Osteocyte (in vitro differentiated cells): ENCODE measurements at regions not wholly inside any gene's neighbourhood (a gene's known extent, or its start where the extent isn't known, plus 50 kb on each side); places are given as distances from the start of the nearest gene placed in this dataset.

Source experiments
- DNase-seq: peaks from one replicate; pipeline ENCODE4 v3.0.0; 2021; ENCODE audit warnings: mixed read lengths; ENCODE audit not compliant: unreplicated experiment; ENCODE audit errors: extremely low spot score
- H3K27ac Mint-ChIP-seq: one replicate; pipeline ENCODE4 v1.8.0; 2021; ENCODE audit warnings: mild to moderate bottlenecking, mixed read lengths; ENCODE audit not compliant: unreplicated experiment
- H3K27me3 Mint-ChIP-seq: one replicate; pipeline ENCODE4 v1.8.0; 2021; ENCODE audit warnings: mixed read lengths; ENCODE audit not compliant: unreplicated experiment
- H3K36me3 Mint-ChIP-seq: one replicate; pipeline ENCODE4 v1.8.0; 2021; ENCODE audit warnings: mixed read lengths; ENCODE audit not compliant: unreplicated experiment
- H3K4me1 Mint-ChIP-seq: one replicate; pipeline ENCODE4 v1.8.0; 2021; ENCODE audit warnings: mixed read lengths; ENCODE audit not compliant: unreplicated experiment
- H3K4me3 Mint-ChIP-seq: one replicate; pipeline ENCODE4 v1.8.0; 2021; ENCODE audit warnings: mild to moderate bottlenecking, moderate library complexity, mixed read lengths; ENCODE audit not compliant: unreplicated experiment
- H3K9me3 Mint-ChIP-seq: one replicate; pipeline ENCODE4 v1.8.0; 2021; ENCODE audit warnings: mixed read lengths; ENCODE audit not compliant: unreplicated experiment
- CTCF ChIP-seq: fragments of 200-600 bp; sonication (generic); IDR thresholded peaks from 2 replicates; pipeline ENCODE4 v1.5.0; 2021; ENCODE audit warnings: antibody characterized with exemption, mild to moderate bottlenecking, moderate library complexity

GRCh38 chr4:155009288-155009687 is 199.1 kb upstream of the NPY2R start:
- no peaks in the 10 kb centered on the region for H3K9me3 Mint-ChIP-seq
- no peaks in the 10 kb centered on the region for H3K27me3 Mint-ChIP-seq
- H3K36me3 Mint-ChIP-seq = no peaks in the 10 kb centered on the region
- no peaks in the 10 kb centered on the region for H3K4me1 Mint-ChIP-seq
- TF ChIP-seq CTCF = no peak
- H3K4me3 Mint-ChIP-seq = no peak overlapping the region
- no peak for DNase-seq
- H3K27ac Mint-ChIP-seq = no peak overlapping the region

- H3K9me3 Mint-ChIP-seq = no peaks in the 10 kb centered on the region
- no peaks in the 10 kb centered on the region for H3K4me1 Mint-ChIP-seq
- DNase-seq = no peak
- no peaks in the 10 kb centered on the region for H3K27me3 Mint-ChIP-seq
- no peak for TF ChIP-seq CTCF
- no peak overlapping the region for H3K27ac Mint-ChIP-seq
- H3K4me3 Mint-ChIP-seq = no peak overlapping the region
- no peaks in the 10 kb centered on the region for H3K36me3 Mint-ChIP-seq
Measured at GRCh38 chr4:155010376-155010775, 198.1 kb upstream of the NPY2R start.

- Mint-ChIP-seq H3K4me3 (no peak overlapping the region), H3K4me1 (no peaks in the 10 kb centered on the region), H3K36me3 (no peaks in the 10 kb centered on the region), H3K27ac (no peak overlapping the region), H3K9me3 (no peaks in the 10 kb centered on the region), H3K27me3 (no peaks in the 10 kb centered on the region)
- DNase-seq = no peak
- no peak for TF ChIP-seq CTCF
Measured at GRCh38 chr4:155011163-155011780, 197.2 kb upstream of the NPY2R start.

- H3K36me3 Mint-ChIP-seq = no peaks in the 10 kb centered on the region
- no peaks in the 10 kb centered on the region for H3K4me1 Mint-ChIP-seq
- H3K27ac Mint-ChIP-seq = no peak overlapping the region
- no peak overlapping the region for H3K4me3 Mint-ChIP-seq
- no peak for TF ChIP-seq CTCF
- H3K9me3 Mint-ChIP-seq = no peaks in the 10 kb centered on the region
- no peaks in the 10 kb centered on the region for H3K27me3 Mint-ChIP-seq
- DNase-seq = no peak
Measured at GRCh38 chr4:155012469-155012868, 196.0 kb upstream of the NPY2R start.

- Mint-ChIP-seq H3K36me3 (no peaks in the 10 kb centered on the region), H3K4me3 (no peak overlapping the region), H3K27me3 (no peaks in the 10 kb centered on the region), H3K9me3 (peaks cover 4% of the 10 kb centered on the region), H3K27ac (no peak overlapping the region), H3K4me1 (no peaks in the 10 kb centered on the region)
- no peak for TF ChIP-seq CTCF
- no peak for DNase-seq
Measured at GRCh38 chr4:155017426-155017825, 191.0 kb upstream of the NPY2R start.
